ENCODE measurements at regions not wholly inside any gene's neighbourhood (a gene's known extent, or its start where the extent isn't known, plus 50 kb on each side); places are given as distances from the start of the nearest gene placed in this dataset.
A peak's percentile ranks its signal among the peaks of the same experiment; 100 is the strongest.
"Not testable (repeated sequence)": the region's sequence is repeated elsewhere in the genome, so short reads cannot be mapped to it uniquely, and the experiment has no call there.

GRCh38 chr6:105875974-105876640 lies 210.0 kb upstream of the PRDM1 start:
- DNase-seq, result no peak

- no peak for DNase-seq
Observed at GRCh38 chr6:105874835-105875626, 211.1 kb upstream of the PRDM1 start.

- no peak for DNase-seq
Observed at GRCh38 chr6:105873799-105874198, 212.3 kb upstream of the PRDM1 start.

- DNase-seq, result no peak
Observed at GRCh38 chr6:105873211-105873704, 212.9 kb upstream of the PRDM1 start.

GRCh38 chr6:105872249-105872648 lies 213.9 kb upstream of the PRDM1 start:
- no peak for DNase-seq

GRCh38 chr6:105871542-105871941 lies 214.6 kb upstream of the PRDM1 start:
- no peak for DNase-seq

GRCh38 chr6:105869835-105870440 lies 216.2 kb upstream of the PRDM1 start:
- no peak for DNase-seq

GRCh38 chr6:105868823-105869460 lies 217.2 kb upstream of the PRDM1 start:
- DNase-seq, result no peak

GRCh38 chr6:105867821-105868220 lies 218.3 kb upstream of the PRDM1 start:
- no peak for DNase-seq

- no peak for DNase-seq
Observed at GRCh38 chr6:105867277-105867676, 218.9 kb upstream of the PRDM1 start.

GRCh38 chr6:105862936-105863607 lies 223.1 kb upstream of the PRDM1 start:
- no peak for DNase-seq

- not testable (repeated sequence) for DNase-seq
Observed at GRCh38 chr6:105860927-105861326, 225.2 kb upstream of the PRDM1 start.

- no peak for DNase-seq
Observed at GRCh38 chr6:105859457-105859856, 226.7 kb upstream of the PRDM1 start.

GRCh38 chr6:105858639-105859038 lies 227.5 kb upstream of the PRDM1 start:
- not testable (repeated sequence) for DNase-seq

GRCh38 chr6:105855433-105855832 lies 230.7 kb upstream of the PRDM1 start:
- DNase-seq, result no peak

GRCh38 chr6:105853979-105854378 lies 232.2 kb upstream of the PRDM1 start:
- DNase-seq, result not testable (repeated sequence)

- no peak for DNase-seq
Observed at GRCh38 chr6:105851606-105852005, 234.5 kb upstream of the PRDM1 start.

- DNase-seq, result no peak
Observed at GRCh38 chr6:105851113-105851580, 235.0 kb upstream of the PRDM1 start.

- DNase-seq, result no peak
Observed at GRCh38 chr6:105850261-105851112, 235.6 kb upstream of the PRDM1 start.

GRCh38 chr6:105849746-105850145 lies 236.4 kb upstream of the PRDM1 start:
- DNase-seq, result peak; percentile 45

GRCh38 chr6:105847433-105847832 lies 238.7 kb upstream of the PRDM1 start:
- DNase-seq, result no peak
